ENCODE measurements at regions not wholly inside any gene's neighbourhood (a gene's known extent, or its start where the extent isn't known, plus 50 kb on each side); places are given as distances from the start of the nearest gene placed in this dataset.
"Not testable (repeated sequence)": the region's sequence is repeated elsewhere in the genome, so short reads cannot be mapped to it uniquely, and the experiment has no call there.

- DNase-seq (peak; percentile 2), ATAC-seq (peak; percentile 7)
- Mint-ChIP-seq H3K4me1 (no peaks in the 10 kb centered on the region), H3K36me3 (ENCODE audit: low read depth) (no peaks in the 10 kb centered on the region), H3K27ac (no peak overlapping the region), H3K27me3 (peaks cover 10% of the 10 kb centered on the region), H3K9me3 (no peaks in the 10 kb centered on the region), H3K4me3 (no peak overlapping the region)
Measured at GRCh38 chr4:55008166-55009056, 117.0 kb downstream of the KDR start.

- H3K27me3 Mint-ChIP-seq, result peaks cover 11% of the 10 kb centered on the region
- H3K36me3 Mint-ChIP-seq (ENCODE audit: low read depth), result no peaks in the 10 kb centered on the region
- no peak overlapping the region for H3K27ac Mint-ChIP-seq
- H3K9me3 Mint-ChIP-seq, result no peaks in the 10 kb centered on the region
- DNase-seq (no peak), ATAC-seq (no peak)
- H3K4me1 Mint-ChIP-seq, result no peaks in the 10 kb centered on the region
- H3K4me3 Mint-ChIP-seq, result no peak overlapping the region
Measured at GRCh38 chr4:55005910-55006309, 119.5 kb downstream of the KDR start.

GRCh38 chr4:55004831-55005230 is 120.6 kb downstream of the KDR start:
- Mint-ChIP-seq H3K4me1 (no peaks in the 10 kb centered on the region), H3K4me3 (no peak overlapping the region), H3K36me3 (ENCODE audit: low read depth) (no peaks in the 10 kb centered on the region), H3K27ac (no peak overlapping the region), H3K9me3 (no peaks in the 10 kb centered on the region), H3K27me3 (peaks cover 12% of the 10 kb centered on the region)
- ATAC-seq (no peak), DNase-seq (no peak)

GRCh38 chr4:55002431-55002830 is 123.0 kb downstream of the KDR start:
- Mint-ChIP-seq H3K4me1 (no peaks in the 10 kb centered on the region), H3K27me3 (peaks cover 20% of the 10 kb centered on the region), H3K36me3 (ENCODE audit: low read depth) (no peaks in the 10 kb centered on the region), H3K27ac (no peak overlapping the region), H3K4me3 (no peak overlapping the region), H3K9me3 (no peaks in the 10 kb centered on the region)
- ATAC-seq (no peak), DNase-seq (no peak)

- no peaks in the 10 kb centered on the region for H3K4me1 Mint-ChIP-seq
- H3K27ac Mint-ChIP-seq, result no peak overlapping the region
- DNase-seq, result no peak
- no peaks in the 10 kb centered on the region for H3K9me3 Mint-ChIP-seq
- no peak for ATAC-seq
- no peaks in the 10 kb centered on the region for H3K36me3 Mint-ChIP-seq (ENCODE audit: low read depth)
- peaks cover 20% of the 10 kb centered on the region for H3K27me3 Mint-ChIP-seq
- no peak overlapping the region for H3K4me3 Mint-ChIP-seq
Measured at GRCh38 chr4:55001538-55001937, 123.9 kb downstream of the KDR start.

- DNase-seq (no peak), ATAC-seq (no peak)
- Mint-ChIP-seq H3K27ac (no peak overlapping the region), H3K27me3 (peaks cover 15% of the 10 kb centered on the region), H3K9me3 (peaks cover 4% of the 10 kb centered on the region), H3K4me1 (no peaks in the 10 kb centered on the region), H3K36me3 (ENCODE audit: low read depth) (no peaks in the 10 kb centered on the region), H3K4me3 (no peak overlapping the region)
Measured at GRCh38 chr4:54999003-54999402, 126.4 kb downstream of the KDR start.

- H3K9me3 Mint-ChIP-seq, result peaks cover 27% of the 10 kb centered on the region
- H3K27me3 Mint-ChIP-seq, H3K27ac Mint-ChIP-seq: not testable (repeated sequence)
Measured at GRCh38 chr4:54993473-54994026, 131.8 kb downstream of the KDR start.

GRCh38 chr4:54992266-54992665 is 133.1 kb downstream of the KDR start:
- ATAC-seq (no peak), DNase-seq (no peak)
- Mint-ChIP-seq H3K4me3 (no peak overlapping the region), H3K4me1 (no peaks in the 10 kb centered on the region), H3K9me3 (peaks cover 37% of the 10 kb centered on the region), H3K27me3 (peaks cover 8% of the 10 kb centered on the region), H3K27ac (no peak overlapping the region), H3K36me3 (ENCODE audit: low read depth) (peaks cover 2% of the 10 kb centered on the region)

More at GRCh38 chr4:54993473-54994026, 131.8 kb downstream of the KDR start:
- H3K4me3 Mint-ChIP-seq; H3K36me3 Mint-ChIP-seq (ENCODE audit: low read depth); DNase-seq; H3K4me1 Mint-ChIP-seq; ATAC-seq: not testable (repeated sequence)

GRCh38 chr4:54988655-54989054 is 136.7 kb downstream of the KDR start:
- Mint-ChIP-seq H3K36me3 (ENCODE audit: low read depth) (peaks cover 2% of the 10 kb centered on the region), H3K4me3 (no peak overlapping the region), H3K27me3 (peaks cover 8% of the 10 kb centered on the region), H3K9me3 (peaks cover 36% of the 10 kb centered on the region), H3K27ac (no peak overlapping the region), H3K4me1 (no peaks in the 10 kb centered on the region)
- DNase-seq (no peak), ATAC-seq (no peak)

GRCh38 chr4:54986095-54986846 is 139.1 kb downstream of the KDR start:
- peaks cover 2% of the 10 kb centered on the region for H3K36me3 Mint-ChIP-seq (ENCODE audit: low read depth)

GRCh38 chr4:54976682-54977081 is 148.7 kb downstream of the KDR start:
- Mint-ChIP-seq H3K36me3 (ENCODE audit: low read depth) (no peaks in the 10 kb centered on the region), H3K4me1 (no peaks in the 10 kb centered on the region), H3K27ac (no peak overlapping the region), H3K9me3 (peaks cover 7% of the 10 kb centered on the region), H3K4me3 (no peak overlapping the region), H3K27me3 (peaks cover 16% of the 10 kb centered on the region)
- DNase-seq (no peak), ATAC-seq (no peak)

More at GRCh38 chr4:54986095-54986846, 139.1 kb downstream of the KDR start:
- peaks cover 14% of the 10 kb centered on the region for H3K27me3 Mint-ChIP-seq
- no peak overlapping the region for H3K27ac Mint-ChIP-seq
- no peak for ATAC-seq
- DNase-seq, result no peak
- no peaks in the 10 kb centered on the region for H3K4me1 Mint-ChIP-seq
- no peak overlapping the region for H3K4me3 Mint-ChIP-seq
- peaks cover 30% of the 10 kb centered on the region for H3K9me3 Mint-ChIP-seq

- no peaks in the 10 kb centered on the region for H3K36me3 Mint-ChIP-seq (ENCODE audit: low read depth)
- DNase-seq, result no peak
- no peak overlapping the region for H3K27ac Mint-ChIP-seq
- H3K27me3 Mint-ChIP-seq, result peaks cover 10% of the 10 kb centered on the region
- peaks cover 7% of the 10 kb centered on the region for H3K9me3 Mint-ChIP-seq
- ATAC-seq, result no peak
- H3K4me3 Mint-ChIP-seq, result no peak overlapping the region
- H3K4me1 Mint-ChIP-seq, result peaks cover 2% of the 10 kb centered on the region
Measured at GRCh38 chr4:54976031-54976430, 149.4 kb downstream of the KDR start.

GRCh38 chr4:54973784-54974183 is 151.6 kb downstream of the KDR start:
- no peak for ATAC-seq
- Mint-ChIP-seq H3K36me3 (ENCODE audit: low read depth) (no peaks in the 10 kb centered on the region), H3K27me3 (peaks cover 2% of the 10 kb centered on the region), H3K9me3 (no peaks in the 10 kb centered on the region), H3K4me3 (no peak overlapping the region), H3K27ac (no peak overlapping the region), H3K4me1 (peaks cover 4% of the 10 kb centered on the region)
- no peak for DNase-seq

GRCh38 chr4:54971474-54971950 is 153.9 kb downstream of the KDR start:
- H3K4me1 Mint-ChIP-seq, result peaks cover 4% of the 10 kb centered on the region
- H3K4me3 Mint-ChIP-seq, result no peak overlapping the region
- H3K27ac Mint-ChIP-seq, result no peak overlapping the region
- H3K36me3 Mint-ChIP-seq (ENCODE audit: low read depth), result no peaks in the 10 kb centered on the region
- no peak for DNase-seq
- ATAC-seq, result no peak
- H3K27me3 Mint-ChIP-seq, result no peaks in the 10 kb centered on the region
- no peaks in the 10 kb centered on the region for H3K9me3 Mint-ChIP-seq

GRCh38 chr4:54967289-54967688 is 158.1 kb downstream of the KDR start:
- H3K9me3 Mint-ChIP-seq, result no peaks in the 10 kb centered on the region
- DNase-seq (no peak), ATAC-seq (no peak)
- H3K36me3 Mint-ChIP-seq (ENCODE audit: low read depth), result no peaks in the 10 kb centered on the region
- no peak overlapping the region for H3K4me3 Mint-ChIP-seq
- H3K27me3 Mint-ChIP-seq, result no peaks in the 10 kb centered on the region
- no peak overlapping the region for H3K27ac Mint-ChIP-seq
- H3K4me1 Mint-ChIP-seq, result peaks cover 4% of the 10 kb centered on the region
